ENCODE measurements at regions not wholly inside any gene's neighbourhood (a gene's known extent, or its start where the extent isn't known, plus 50 kb on each side); places are given as distances from the start of the nearest gene placed in this dataset.
"Not testable (repeated sequence)": the region's sequence is repeated elsewhere in the genome, so short reads cannot be mapped to it uniquely, and the experiment has no call there.

DNA sequence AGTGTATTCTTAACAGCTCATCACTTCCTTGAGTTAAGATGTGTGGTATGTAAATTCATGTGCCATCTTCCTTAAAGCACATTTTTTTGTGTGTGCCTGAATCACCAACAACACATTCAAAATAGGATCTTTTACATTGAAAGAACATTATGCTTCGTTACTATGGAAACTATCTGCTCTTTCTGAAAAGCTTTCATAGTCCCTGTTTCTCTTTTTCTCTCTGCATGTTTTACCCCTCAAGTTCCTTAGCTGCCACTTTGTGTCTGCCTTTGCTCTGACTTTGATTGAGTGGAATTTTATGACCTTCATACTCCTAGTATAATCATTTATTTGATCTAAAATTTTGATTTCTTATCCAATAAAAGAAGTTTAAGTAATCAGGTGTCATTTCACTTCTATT, 880.3 kb upstream of the FOXG1 start (continued):
- no peak for TF ChIP-seq ZNF48 (tag by site-specific recombination; IDR thresholded peaks at IDR 0.05)

DNA sequence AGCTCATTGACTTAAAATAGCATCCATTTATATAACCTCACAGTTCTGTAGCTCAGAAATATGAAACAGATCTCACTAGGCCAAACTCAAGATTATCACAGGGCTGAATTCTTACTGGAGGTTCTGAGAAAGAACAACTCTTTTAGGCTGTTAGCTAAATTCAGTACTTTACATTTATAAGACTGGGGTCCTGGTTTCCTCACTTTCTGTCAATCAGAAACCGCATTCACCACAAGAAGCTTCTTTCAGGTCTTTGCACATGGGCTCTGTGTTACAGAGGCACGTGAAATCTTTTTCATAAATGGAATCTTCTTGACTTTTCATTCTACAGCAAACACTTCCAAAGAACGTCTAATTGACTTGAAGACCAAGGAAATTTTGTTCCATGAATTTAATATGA, 876.3 kb upstream of the FOXG1 start:
- Histone ChIP-seq H3K27ac (ENCODE audit: extremely low read depth, low read depth, low read length) (no peak overlapping the region), H3K36me3 (ENCODE audit: control insufficient read depth in 2 of 2, insufficient read depth in 1 of 2, low read length in 2 of 2) (no peaks in the 10 kb centered on the region), H3K9me3 (ENCODE audit: control insufficient read depth, insufficient read depth, low read depth, low read length) (no peaks in the 10 kb centered on the region), H3K4me1 (ENCODE audit: control insufficient read depth, insufficient read depth, low read length) (no peaks in the 10 kb centered on the region), H3K4me3 (ENCODE audit: low read depth, low read length) (no peak overlapping the region)
- ChIA-PET POLR2A (no interaction called here), CTCF (interaction anchor here (0.8 kb wide), 1 partner anchor 10 kb away, joined by 4 read pairs; no protein-coding TSS in a partner anchor)
- TF ChIP-seq MEIS1 (CRISPR knock-in tag; IDR thresholded peaks at IDR 0.05; ENCODE audit: borderline replicate concordance) (no peak), ZNF48 (tag by site-specific recombination; IDR thresholded peaks at IDR 0.05) (no peak), ZNF610 (tag by site-specific recombination; IDR thresholded peaks at IDR 0.05; ENCODE audit: borderline replicate concordance) (no peak), ZNF530 (tag by site-specific recombination; IDR thresholded peaks at IDR 0.05; ENCODE audit: low read depth) (no peak), RBAK (tag by site-specific recombination; IDR thresholded peaks at IDR 0.05) (no peak)
- TF ChIP-seq, protein P1, sequence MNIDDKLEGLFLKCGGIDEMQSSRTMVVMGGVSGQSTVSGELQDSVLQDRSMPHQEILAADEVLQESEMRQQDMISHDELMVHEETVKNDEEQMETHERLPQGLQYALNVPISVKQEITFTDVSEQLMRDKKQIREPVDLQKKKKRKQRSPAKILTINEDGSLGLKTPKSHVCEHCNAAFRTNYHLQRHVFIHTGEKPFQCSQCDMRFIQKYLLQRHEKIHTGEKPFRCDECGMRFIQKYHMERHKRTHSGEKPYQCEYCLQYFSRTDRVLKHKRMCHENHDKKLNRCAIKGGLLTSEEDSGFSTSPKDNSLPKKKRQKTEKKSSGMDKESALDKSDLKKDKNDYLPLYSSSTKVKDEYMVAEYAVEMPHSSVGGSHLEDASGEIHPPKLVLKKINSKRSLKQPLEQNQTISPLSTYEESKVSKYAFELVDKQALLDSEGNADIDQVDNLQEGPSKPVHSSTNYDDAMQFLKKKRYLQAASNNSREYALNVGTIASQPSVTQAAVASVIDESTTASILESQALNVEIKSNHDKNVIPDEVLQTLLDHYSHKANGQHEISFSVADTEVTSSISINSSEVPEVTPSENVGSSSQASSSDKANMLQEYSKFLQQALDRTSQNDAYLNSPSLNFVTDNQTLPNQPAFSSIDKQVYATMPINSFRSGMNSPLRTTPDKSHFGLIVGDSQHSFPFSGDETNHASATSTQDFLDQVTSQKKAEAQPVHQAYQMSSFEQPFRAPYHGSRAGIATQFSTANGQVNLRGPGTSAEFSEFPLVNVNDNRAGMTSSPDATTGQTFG (tag by site-specific recombination; IDR thresholded peaks at IDR 0.05; ENCODE audit: borderline replicate concordance): no peak
- TF ChIP-seq, protein P2, sequence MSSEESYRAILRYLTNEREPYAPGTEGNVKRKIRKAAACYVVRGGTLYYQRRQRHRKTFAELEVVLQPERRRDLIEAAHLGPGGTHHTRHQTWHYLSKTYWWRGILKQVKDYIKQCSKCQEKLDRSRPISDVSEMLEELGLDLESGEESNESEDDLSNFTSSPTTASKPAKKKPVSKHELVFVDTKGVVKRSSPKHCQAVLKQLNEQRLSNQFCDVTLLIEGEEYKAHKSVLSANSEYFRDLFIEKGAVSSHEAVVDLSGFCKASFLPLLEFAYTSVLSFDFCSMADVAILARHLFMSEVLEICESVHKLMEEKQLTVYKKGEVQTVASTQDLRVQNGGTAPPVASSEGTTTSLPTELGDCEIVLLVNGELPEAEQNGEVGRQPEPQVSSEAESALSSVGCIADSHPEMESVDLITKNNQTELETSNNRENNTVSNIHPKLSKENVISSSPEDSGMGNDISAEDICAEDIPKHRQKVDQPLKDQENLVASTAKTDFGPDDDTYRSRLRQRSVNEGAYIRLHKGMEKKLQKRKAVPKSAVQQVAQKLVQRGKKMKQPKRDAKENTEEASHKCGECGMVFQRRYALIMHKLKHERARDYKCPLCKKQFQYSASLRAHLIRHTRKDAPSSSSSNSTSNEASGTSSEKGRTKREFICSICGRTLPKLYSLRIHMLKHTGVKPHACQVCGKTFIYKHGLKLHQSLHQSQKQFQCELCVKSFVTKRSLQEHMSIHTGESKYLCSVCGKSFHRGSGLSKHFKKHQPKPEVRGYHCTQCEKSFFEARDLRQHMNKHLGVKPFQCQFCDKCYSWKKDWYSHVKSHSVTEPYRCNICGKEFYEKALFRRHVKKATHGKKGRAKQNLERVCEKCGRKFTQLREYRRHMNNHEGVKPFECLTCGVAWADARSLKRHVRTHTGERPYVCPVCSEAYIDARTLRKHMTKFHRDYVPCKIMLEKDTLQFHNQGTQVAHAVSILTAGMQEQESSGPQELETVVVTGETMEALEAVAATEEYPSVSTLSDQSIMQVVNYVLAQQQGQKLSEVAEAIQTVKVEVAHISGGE (tag by site-specific recombination; conservative IDR thresholded peaks at IDR 0.05; ENCODE audit: low read depth): no peak
- TF ChIP-seq, protein P3, sequence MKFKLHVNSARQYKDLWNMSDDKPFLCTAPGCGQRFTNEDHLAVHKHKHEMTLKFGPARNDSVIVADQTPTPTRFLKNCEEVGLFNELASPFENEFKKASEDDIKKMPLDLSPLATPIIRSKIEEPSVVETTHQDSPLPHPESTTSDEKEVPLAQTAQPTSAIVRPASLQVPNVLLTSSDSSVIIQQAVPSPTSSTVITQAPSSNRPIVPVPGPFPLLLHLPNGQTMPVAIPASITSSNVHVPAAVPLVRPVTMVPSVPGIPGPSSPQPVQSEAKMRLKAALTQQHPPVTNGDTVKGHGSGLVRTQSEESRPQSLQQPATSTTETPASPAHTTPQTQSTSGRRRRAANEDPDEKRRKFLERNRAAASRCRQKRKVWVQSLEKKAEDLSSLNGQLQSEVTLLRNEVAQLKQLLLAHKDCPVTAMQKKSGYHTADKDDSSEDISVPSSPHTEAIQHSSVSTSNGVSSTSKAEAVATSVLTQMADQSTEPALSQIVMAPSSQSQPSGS (tag by site-specific recombination; IDR thresholded peaks at IDR 0.05; ENCODE audit: low read depth): no peak
- TF ChIP-seq, protein P4, sequence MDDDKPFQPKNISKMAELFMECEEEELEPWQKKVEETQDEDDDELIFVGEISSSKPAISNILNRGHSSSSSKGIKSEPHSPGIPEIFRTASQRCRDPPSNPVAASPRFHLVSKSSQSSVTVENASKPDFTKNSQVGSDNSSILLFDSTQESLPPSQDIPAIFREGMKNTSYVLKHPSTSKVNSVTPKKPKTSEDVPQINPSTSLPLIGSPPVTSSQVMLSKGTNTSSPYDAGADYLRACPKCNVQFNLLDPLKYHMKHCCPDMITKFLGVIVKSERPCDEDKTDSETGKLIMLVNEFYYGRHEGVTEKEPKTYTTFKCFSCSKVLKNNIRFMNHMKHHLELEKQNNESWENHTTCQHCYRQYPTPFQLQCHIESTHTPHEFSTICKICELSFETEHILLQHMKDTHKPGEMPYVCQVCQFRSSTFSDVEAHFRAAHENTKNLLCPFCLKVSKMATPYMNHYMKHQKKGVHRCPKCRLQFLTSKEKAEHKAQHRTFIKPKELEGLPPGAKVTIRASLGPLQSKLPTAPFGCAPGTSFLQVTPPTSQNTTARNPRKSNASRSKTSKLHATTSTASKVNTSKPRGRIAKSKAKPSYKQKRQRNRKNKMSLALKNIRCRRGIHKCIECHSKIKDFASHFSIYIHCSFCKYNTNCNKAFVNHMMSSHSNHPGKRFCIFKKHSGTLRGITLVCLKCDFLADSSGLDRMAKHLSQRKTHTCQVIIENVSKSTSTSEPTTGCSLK (tag by site-specific recombination; IDR thresholded peaks at IDR 0.05): no peak

DNA sequence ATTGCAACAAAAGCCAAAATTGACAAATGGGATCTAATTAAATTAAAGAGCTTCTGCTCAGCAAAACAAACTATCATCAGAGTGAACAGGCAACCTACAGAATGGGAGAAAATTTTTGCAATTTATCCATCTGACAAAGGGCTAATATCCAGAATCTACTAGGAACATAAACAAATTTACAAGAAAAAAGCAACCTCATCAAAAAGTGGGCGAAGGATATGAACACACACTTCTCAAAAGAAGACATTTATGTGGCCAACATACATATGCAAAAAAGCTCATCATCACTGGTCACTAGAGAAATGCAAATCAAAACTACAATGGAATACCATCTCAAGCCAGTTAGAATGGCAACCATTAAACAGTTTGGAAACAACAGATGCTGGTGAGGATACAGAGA, 858.1 kb upstream of the FOXG1 start:
- H3K4me1 ChIP-seq (ENCODE audit: control insufficient read depth, insufficient read depth, low read length); H3K36me3 ChIP-seq (ENCODE audit: control insufficient read depth in 2 of 2, insufficient read depth in 1 of 2, low read length in 2 of 2); H3K27ac ChIP-seq (ENCODE audit: extremely low read depth, low read depth, low read length); POLR2A ChIA-PET; H3K4me3 ChIP-seq (ENCODE audit: low read depth, low read length); H3K9me3 ChIP-seq (ENCODE audit: control insufficient read depth, insufficient read depth, low read depth, low read length); CTCF ChIA-PET: not testable (repeated sequence)

DNA sequence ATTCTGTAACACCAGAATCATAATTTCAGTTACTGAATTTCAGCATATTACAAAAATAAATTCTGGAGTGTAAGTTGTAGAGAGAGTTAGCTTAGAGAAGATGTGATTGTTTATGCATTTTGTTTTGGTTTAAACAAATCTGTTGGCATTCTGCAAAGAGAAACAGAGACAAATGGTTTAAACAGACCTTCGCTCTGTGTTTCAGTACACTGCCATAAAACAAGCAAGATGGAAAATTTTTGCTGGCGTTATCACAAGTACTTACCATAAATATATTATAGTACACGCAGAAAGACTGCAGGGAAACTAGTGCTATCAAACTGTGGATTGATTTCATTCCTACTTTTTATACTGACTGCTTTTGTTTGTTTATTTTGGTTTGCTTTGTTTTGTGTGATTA, 850.3 kb upstream of the FOXG1 start:
- ChIA-PET CTCF (interaction anchor here (0.6 kb wide), 1 partner anchor 321 kb away, joined by 4 read pairs; no protein-coding TSS in a partner anchor), POLR2A (no interaction called here)
- Histone ChIP-seq H3K36me3 (ENCODE audit: control insufficient read depth in 2 of 2, insufficient read depth in 1 of 2, low read length in 2 of 2) (no peaks in the 10 kb centered on the region), H3K4me1 (ENCODE audit: control insufficient read depth, insufficient read depth, low read length) (no peaks in the 10 kb centered on the region), H3K9me3 (ENCODE audit: control insufficient read depth, insufficient read depth, low read depth, low read length) (no peaks in the 10 kb centered on the region), H3K4me3 (ENCODE audit: low read depth, low read length) (no peak overlapping the region), H3K27ac (ENCODE audit: extremely low read depth, low read depth, low read length) (no peak overlapping the region)
- TF ChIP-seq ZNF416 (tag by site-specific recombination; IDR thresholded peaks at IDR 0.05): no peak
- no peak for TF ChIP-seq ZNF394 (tag by site-specific recombination; IDR thresholded peaks at IDR 0.05; ENCODE audit: borderline replicate concordance)
- TF ChIP-seq, protein P5, sequence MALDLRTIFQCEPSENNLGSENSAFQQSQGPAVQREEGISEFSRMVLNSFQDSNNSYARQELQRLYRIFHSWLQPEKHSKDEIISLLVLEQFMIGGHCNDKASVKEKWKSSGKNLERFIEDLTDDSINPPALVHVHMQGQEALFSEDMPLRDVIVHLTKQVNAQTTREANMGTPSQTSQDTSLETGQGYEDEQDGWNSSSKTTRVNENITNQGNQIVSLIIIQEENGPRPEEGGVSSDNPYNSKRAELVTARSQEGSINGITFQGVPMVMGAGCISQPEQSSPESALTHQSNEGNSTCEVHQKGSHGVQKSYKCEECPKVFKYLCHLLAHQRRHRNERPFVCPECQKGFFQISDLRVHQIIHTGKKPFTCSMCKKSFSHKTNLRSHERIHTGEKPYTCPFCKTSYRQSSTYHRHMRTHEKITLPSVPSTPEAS (tag by site-specific recombination; IDR thresholded peaks at IDR 0.05): no peak
- TF ChIP-seq ZNF140 (tag by site-specific recombination; IDR thresholded peaks at IDR 0.05): no peak
- TF ChIP-seq MZF1 (tag by site-specific recombination; IDR thresholded peaks at IDR 0.05; ENCODE audit: borderline replicate concordance): no peak
- TF ChIP-seq GLIS2 (tag by site-specific recombination; IDR thresholded peaks at IDR 0.05): no peak

Measured in HEK293 (cell line).